ENCODE measurements at regions not wholly inside any gene's neighbourhood (a gene's known extent, or its start where the extent isn't known, plus 50 kb on each side); places are given as distances from the start of the nearest gene placed in this dataset.

GRCh38 chr3:94292151-94292550 is 229.3 kb downstream of the NSUN3 start:
- no peak for TF ChIP-seq EZH2 (IDR thresholded peaks at IDR 0.05; ENCODE audit: borderline replicate concordance, low read length)
- TF ChIP-seq CTCF (IDR thresholded peaks at IDR 0.05; ENCODE audit: low read length) = no peak
